ENCODE measurements at regions not wholly inside any gene's neighbourhood (a gene's known extent, or its start where the extent isn't known, plus 50 kb on each side); places are given as distances from the start of the nearest gene placed in this dataset.
A peak's percentile ranks its signal among the peaks of the same experiment; 100 is the strongest.

- no peak overlapping the region for H3K27ac ChIP-seq (ENCODE audit: insufficient read length, low read depth, low read length)
- Mint-ChIP-seq H3K36me3 (ENCODE audit: insufficient read depth in 1 of 3, low read depth in 3 of 3) (no peaks in the 10 kb centered on the region), H3K27me3 (ENCODE audit: low read depth) (no peaks in the 10 kb centered on the region; the same call in 1 of the 2 replicates), H3K9me3 (no peaks in the 10 kb centered on the region), H3K4me3 (no peak overlapping the region), H3K4me1 (peaks cover 8 to 15% of the 10 kb centered on the region in 2 experiments; a peak in 3 of 4 replicates), H3K27ac (peak overlapping the region in 1 of 3 experiments; percentile 21; a peak in 1 of 7 replicates)
- no peak overlapping the region for H2BK120ac ChIP-seq (ENCODE audit: low read depth, low read length, poor library complexity, severe bottlenecking)
- no peak for TF ChIP-seq CTCF (conservative IDR thresholded peaks at IDR 0.05)
- no peak overlapping the region for H2BK15ac ChIP-seq (ENCODE audit: low read depth, low read length)
- H3K9ac ChIP-seq (ENCODE audit: extremely low read depth, insufficient read length, low read length) = no peak overlapping the region
- H2BK12ac ChIP-seq (ENCODE audit: insufficient read length, low read depth, low read length) = no peak overlapping the region
- no peak overlapping the region for H2AK5ac ChIP-seq (ENCODE audit: insufficient read length, low read length)
- no peak overlapping the region for H3K4ac ChIP-seq (ENCODE audit: low read depth, low read length)
- H3K79me2 ChIP-seq (ENCODE audit: insufficient read depth, low read length) = no peaks in the 10 kb centered on the region
- no peaks in the 10 kb centered on the region for H3K79me1 ChIP-seq (ENCODE audit: insufficient read depth, low read depth, low read length, poor library complexity, severe bottlenecking)
- no peak overlapping the region for H3K56ac ChIP-seq (ENCODE audit: insufficient read length, low read depth, low read length)
- H4K5ac ChIP-seq (ENCODE audit: insufficient read length, low read depth, low read length) = no peak overlapping the region
- H2BK5ac ChIP-seq (ENCODE audit: insufficient read length, low read length) = no peak overlapping the region
- no peak overlapping the region for H3K18ac ChIP-seq (ENCODE audit: insufficient read length, low read depth, low read length)
- no peaks in the 10 kb centered on the region for H3K23me2 ChIP-seq (ENCODE audit: insufficient read length, low read depth, low read length, poor library complexity, severe bottlenecking)
- H3K27me3 ChIP-seq (ENCODE audit: insufficient read depth, low read length) = no peaks in the 10 kb centered on the region
- H4K20me1 ChIP-seq (ENCODE audit: control insufficient read depth, insufficient read depth, insufficient read length) = no peaks in the 10 kb centered on the region
- H3K23ac ChIP-seq (ENCODE audit: insufficient read length, low read depth, low read length) = no peak overlapping the region
- no peak for DNase-seq
- WGBS (ENCODE audit: extremely low coverage, insufficient read length, low lambda C conversion rate) = no CpG with 5 or more reads among the region's 3 CpGs
- H2BK20ac ChIP-seq (ENCODE audit: low read depth, low read length, poor library complexity, severe bottlenecking) = no peak overlapping the region
- no peak overlapping the region for H2AFZ ChIP-seq (ENCODE audit: low read length)
- H4K8ac ChIP-seq (replicated peaks; ENCODE audit: insufficient read length, low read depth, low read length) = no peak overlapping the region
- H4K91ac ChIP-seq (ENCODE audit: insufficient read length, low read depth, low read length) = no peak overlapping the region
- H3K14ac ChIP-seq (ENCODE audit: insufficient read depth, low read length) = no peak overlapping the region
- no peaks in the 10 kb centered on the region for H3K9me3 ChIP-seq (ENCODE audit: control insufficient read depth, low read depth, low read length)
- no peak overlapping the region for H3K4me2 ChIP-seq (ENCODE audit: insufficient read depth, insufficient read length, low read length)
- no peak overlapping the region for H3T11ph ChIP-seq (ENCODE audit: low read length)
- peaks cover 1% of the 10 kb centered on the region; the same call in 1 of the 2 replicates for H3K4me1 ChIP-seq (ENCODE audit: insufficient read depth, low read length)
Measured at GRCh38 chr2:224206816-224207215, 167.7 kb upstream of the SERPINE2 start.

All from H9 (cell line).